Activated gamma-delta T cell treated with anti-CD3 and anti-CD28 coated beads, Interleukin-2, amount 50 U/mL, for 16 hours (primary cell): ENCODE measurements at regions not wholly inside any gene's neighbourhood (a gene's known extent, or its start where the extent isn't known, plus 50 kb on each side); places are given as distances from the start of the nearest gene placed in this dataset.
"Not testable (repeated sequence)": the region's sequence is repeated elsewhere in the genome, so short reads cannot be mapped to it uniquely, and the experiment has no call there.

Source experiments
- DNase-seq: peaks from one replicate; pipeline ENCODE4 v3.0.0-alpha.2; 2020; ENCODE audit warnings: low read depth

- DNase-seq, result not testable (repeated sequence)
These were observed 53.3 kb upstream of the ARL4D start for GRCh38 chr17:43345515-43345914.

- no peak for DNase-seq
These were observed 54.1 kb upstream of the ARL4D start for GRCh38 chr17:43344685-43345084.

GRCh38 chr17:43342589-43342890, 56.3 kb upstream of the ARL4D start:
- no peak for DNase-seq

- no peak for DNase-seq
These were observed 56.8 kb upstream of the ARL4D start for GRCh38 chr17:43341715-43342588.

- DNase-seq, result peak; percentile 46
These were observed 59.8 kb upstream of the ARL4D start for GRCh38 chr17:43338886-43339516.

- no peak for DNase-seq
These were observed 60.9 kb upstream of the ARL4D start for GRCh38 chr17:43337684-43338428.

- DNase-seq, result no peak
These were observed 63.9 kb upstream of the ARL4D start for GRCh38 chr17:43334738-43335402.

GRCh38 chr17:43333433-43333943, 65.3 kb upstream of the ARL4D start:
- no peak for DNase-seq

- DNase-seq, result no peak
These were observed 66.6 kb upstream of the ARL4D start for GRCh38 chr17:43332230-43332629.

- no peak for DNase-seq
These were observed 67.7 kb upstream of the ARL4D start for GRCh38 chr17:43330876-43331639.

- DNase-seq, result no peak
These were observed 69.6 kb upstream of the ARL4D start for GRCh38 chr17:43329183-43329582.

GRCh38 chr17:43328650-43329049, 70.1 kb upstream of the ARL4D start:
- DNase-seq, result no peak

- DNase-seq, result no peak
These were observed 70.9 kb upstream of the ARL4D start for GRCh38 chr17:43327834-43328420.

- no peak for DNase-seq
These were observed 71.4 kb upstream of the ARL4D start for GRCh38 chr17:43327421-43327820.

- no peak for DNase-seq
These were observed 72.1 kb upstream of the ARL4D start for GRCh38 chr17:43326490-43327275.

GRCh38 chr17:43324205-43324893, 74.4 kb upstream of the ARL4D start:
- DNase-seq, result no peak

- DNase-seq, result no peak
These were observed 79.3 kb upstream of the ARL4D start for GRCh38 chr17:43319293-43320124.

- DNase-seq, result no peak
These were observed 82.2 kb upstream of the ARL4D start for GRCh38 chr17:43316522-43317142.
